Right lobe of liver (tissue), 6 donors: ENCODE measurements at regions not wholly inside any gene's neighbourhood (a gene's known extent, or its start where the extent isn't known, plus 50 kb on each side); places are given as distances from the start of the nearest gene placed in this dataset.

ENCODE experiments used
- ATAC-seq, 4 donors: fragments of 200-7000 bp; cut with Tn5 transposase; one replicate each; pipeline ENCODE4 v1.9.1; 2020; ENCODE audit warnings: mild to moderate bottlenecking in 4 of 4, moderate library complexity in 4 of 4
- DNase-seq, 3 donors: peaks; one replicate each; pipeline ENCODE4 v3.0.0-alpha.2; 2020
- H3K27ac ChIP-seq, 3 donors: fragments of 200-600 bp; one replicate each; pipeline ENCODE4 v1.8.0; 2022
- H3K27me3 ChIP-seq, 2 donors: fragments of 200-600 bp; one replicate each; pipeline ENCODE4 v1.8.0; 2022
- H3K36me3 ChIP-seq, 4 donors: fragments of 200-600 bp; sonication (generic) in 1 of 4; one replicate each; pipeline versions ENCODE4 v1.5.1 to v1.8.0; 2017 to 2022; ENCODE audit warnings: control low read depth in 1 of 4
- H3K4me1 ChIP-seq, 4 donors: fragments of 200-600 bp; sonication (generic) in 1 of 4; one replicate each; pipeline versions ENCODE4 v1.5.1 to v1.8.0; 2017 to 2022; ENCODE audit warnings: control low read depth in 1 of 4
- H3K4me3 ChIP-seq, 3 donors: fragments of 200-600 bp; one replicate each; pipeline ENCODE4 v1.8.0; 2022
- H3K9me3 ChIP-seq, 4 donors: fragments of 200-600 bp; sonication (generic) in 1 of 4; one replicate each; pipeline versions ENCODE4 v1.5.1 to v1.8.0; 2017 to 2022; ENCODE audit warnings: control low read depth in 1 of 4
- CTCF ChIP-seq, 4 donors: fragments of 200-600 bp in 3 of 4; fragments of 450-650 bp in 1 of 4; IDR thresholded peaks; one replicate each; pipeline versions ENCODE4 v1.5.1 to v1.8.0; 2016 to 2022; ENCODE audit warnings: antibody characterized with exemption in 4 of 4, mild to moderate bottlenecking in 2 of 4
- POLR2A ChIP-seq: fragments of 450-650 bp; IDR thresholded peaks from one replicate; pipeline ENCODE4 v1.6.1; 2017; ENCODE audit warnings: antibody characterized with exemption, mild to moderate bottlenecking
- WGBS: methylation state at CpG from one replicate; pipeline ENCODE4 v1.1.6; 2018; ENCODE audit warnings: low coverage, low lambda C conversion rate; ENCODE audit not compliant: insufficient coverage; ENCODE audit errors: missing lambda C conversion rate; 5-methylcytosine and 5-hydroxymethylcytosine counted together
- intact Hi-C, 2 donors: fragments of 100-400 bp; cut with DNase I; formaldehyde crosslinking; loops; one replicate each; pipeline versions ENCODE4 v1.11.2 to v1.14.1; 2022
- donor health status: DM: no; HTN: yes; CAD: no.
- donor health status: DM: no; HTN: no; CAD: no.
- donor health status: DM: no; HTN: no; CAD: no.
- donor health status: DM: no; HTN: yes; CAD: no.
- donor health status: DM: no; HTN: yes; CAD: no.

- no peaks in the 10 kb centered on the region for H3K27me3 ChIP-seq
- H3K4me1 ChIP-seq = no peaks in the 10 kb centered on the region
- ATAC-seq = no peak
- no peak overlapping the region for H3K4me3 ChIP-seq
- TF ChIP-seq POLR2A (no peak), CTCF (IDR thresholded peaks at IDR 0.05) (no peak)
- no peaks in the 10 kb centered on the region for H3K9me3 ChIP-seq
- 87% methylated on average over 8 of the region's 8 CpGs for WGBS
- no peak for DNase-seq
- intact Hi-C loops = no loop called here
- no peaks in the 10 kb centered on the region for H3K36me3 ChIP-seq
- no peak overlapping the region for H3K27ac ChIP-seq
Observed at GRCh38 chr6:139635401-139636130, 261.1 kb upstream of the CITED2 start.

GRCh38 chr6:139632840-139633239 lies 258.4 kb upstream of the CITED2 start:
- no peak for DNase-seq
- intact Hi-C loops = no loop called here
- Histone ChIP-seq H3K4me1 (no peaks in the 10 kb centered on the region), H3K9me3 (no peaks in the 10 kb centered on the region), H3K36me3 (no peaks in the 10 kb centered on the region), H3K27me3 (no peaks in the 10 kb centered on the region), H3K27ac (no peak overlapping the region), H3K4me3 (no peak overlapping the region)
- TF ChIP-seq CTCF (IDR thresholded peaks at IDR 0.05) (no peak), POLR2A (no peak)
- 60% methylated on average over 1 of the region's 1 CpG for WGBS
- no peak for ATAC-seq

- no peak for TF ChIP-seq POLR2A
- TF ChIP-seq CTCF (IDR thresholded peaks at IDR 0.05) = no peak
- Histone ChIP-seq H3K4me3 (no peak overlapping the region), H3K27ac (no peak overlapping the region), H3K36me3 (no peaks in the 10 kb centered on the region), H3K4me1 (peaks cover 0 to 9% (median 4%) of the 10 kb centered on the region in 4 donors), H3K9me3 (no peaks in the 10 kb centered on the region), H3K27me3 (no peaks in the 10 kb centered on the region)
- 61% methylated on average over 1 of the region's 1 CpG for WGBS
- ATAC-seq (no peak), DNase-seq (no peak)
- intact Hi-C loops = no loop called here
Observed at GRCh38 chr6:139628270-139628669, 253.8 kb upstream of the CITED2 start.

GRCh38 chr6:139627091-139627490 lies 252.6 kb upstream of the CITED2 start:
- peak overlapping the region; percentile 25 to 77 (median 60) for H3K27ac ChIP-seq

More at GRCh38 chr6:139627091-139627490, 252.6 kb upstream of the CITED2 start:
- Histone ChIP-seq H3K27me3 (no peaks in the 10 kb centered on the region), H3K36me3 (no peaks in the 10 kb centered on the region), H3K4me1 (peaks cover 0 to 9% (median 4%) of the 10 kb centered on the region in 4 donors), H3K4me3 (peak overlapping the region in 1 of 3 donors; percentile 12), H3K9me3 (no peaks in the 10 kb centered on the region)
- DNase-seq = no peak
- intact Hi-C loops = no loop called here
- ATAC-seq = peak; percentile 29 to 51 (median 42)
- TF ChIP-seq POLR2A (no peak), CTCF (IDR thresholded peaks at IDR 0.05) (no peak)
- WGBS = 81% methylated on average over 1 of the region's 1 CpG
